ENCODE measurements at regions not wholly inside any gene's neighbourhood (a gene's known extent, or its start where the extent isn't known, plus 50 kb on each side); places are given as distances from the start of the nearest gene placed in this dataset.

DNA sequence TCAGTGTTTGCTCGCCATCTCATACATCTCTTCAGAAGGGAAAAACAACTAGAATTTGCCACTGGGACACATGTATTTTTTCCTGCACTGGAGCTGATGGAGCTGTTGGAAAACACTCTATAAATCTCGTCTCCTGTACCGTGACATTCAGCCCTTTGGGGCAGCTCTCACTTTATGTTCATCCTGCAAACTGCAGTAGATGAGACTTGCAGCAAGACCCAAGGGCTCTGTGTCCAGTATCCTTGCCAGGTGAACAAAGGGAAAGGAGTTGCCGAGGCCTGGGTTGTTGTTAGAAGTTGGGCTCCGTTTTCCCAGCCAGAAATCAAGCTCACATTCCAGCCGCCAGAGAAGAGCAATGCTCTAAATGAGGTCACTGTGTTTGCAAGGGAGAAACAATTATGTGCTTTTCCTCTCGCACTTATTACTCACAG lies 285.1 kb downstream of the SLC4A3 start:
- H3K36me3 Mint-ChIP-seq (ENCODE audit: unreplicated experiment): no peaks in the 10 kb centered on the region
- no peak for DNase-seq
- H3K4me1 Mint-ChIP-seq (ENCODE audit: low read depth, unreplicated experiment): no peaks in the 10 kb centered on the region
- peaks cover 3% of the 10 kb centered on the region for H3K27me3 Mint-ChIP-seq (ENCODE audit: unreplicated experiment)
- TF ChIP-seq CTCF (IDR thresholded peaks at IDR 0.05; ENCODE audit: partially characterized antibody, unreplicated experiment): no peak
- H3K27ac Mint-ChIP-seq (ENCODE audit: unreplicated experiment): no peak overlapping the region
- no peak overlapping the region for H3K4me3 Mint-ChIP-seq (ENCODE audit: unreplicated experiment)
- no peaks in the 10 kb centered on the region for H3K9me3 Mint-ChIP-seq (ENCODE audit: unreplicated experiment)

DNA sequence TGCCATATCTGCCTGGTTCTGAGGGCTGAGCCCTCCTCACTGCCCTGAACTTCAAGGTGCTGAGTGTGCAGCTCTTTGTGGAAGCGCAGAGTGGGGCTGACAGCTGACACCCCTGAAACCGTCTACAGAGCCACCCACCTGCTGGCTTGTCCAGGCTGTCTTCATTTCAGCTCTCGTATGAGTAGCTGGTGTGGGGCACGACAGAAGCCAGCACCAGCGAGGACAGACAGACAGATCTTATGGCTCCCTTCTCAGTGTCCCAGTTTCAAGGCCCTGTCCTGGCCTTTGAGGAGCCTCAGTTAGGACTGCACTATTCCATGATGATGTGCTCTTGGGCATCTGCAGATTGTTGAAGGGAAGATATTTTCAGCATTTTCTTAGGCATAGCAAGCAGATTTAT lies 287.1 kb downstream of the SLC4A3 start:
- H3K9me3 Mint-ChIP-seq (ENCODE audit: unreplicated experiment): no peaks in the 10 kb centered on the region
- H3K4me1 Mint-ChIP-seq (ENCODE audit: low read depth, unreplicated experiment): peaks cover 7% of the 10 kb centered on the region
- H3K27ac Mint-ChIP-seq (ENCODE audit: unreplicated experiment): no peak overlapping the region
- TF ChIP-seq CTCF (IDR thresholded peaks at IDR 0.05; ENCODE audit: partially characterized antibody, unreplicated experiment): no peak
- H3K4me3 Mint-ChIP-seq (ENCODE audit: unreplicated experiment): no peak overlapping the region
- peaks cover 6% of the 10 kb centered on the region for H3K27me3 Mint-ChIP-seq (ENCODE audit: unreplicated experiment)
- DNase-seq: no peak
- H3K36me3 Mint-ChIP-seq (ENCODE audit: unreplicated experiment): no peaks in the 10 kb centered on the region

DNA sequence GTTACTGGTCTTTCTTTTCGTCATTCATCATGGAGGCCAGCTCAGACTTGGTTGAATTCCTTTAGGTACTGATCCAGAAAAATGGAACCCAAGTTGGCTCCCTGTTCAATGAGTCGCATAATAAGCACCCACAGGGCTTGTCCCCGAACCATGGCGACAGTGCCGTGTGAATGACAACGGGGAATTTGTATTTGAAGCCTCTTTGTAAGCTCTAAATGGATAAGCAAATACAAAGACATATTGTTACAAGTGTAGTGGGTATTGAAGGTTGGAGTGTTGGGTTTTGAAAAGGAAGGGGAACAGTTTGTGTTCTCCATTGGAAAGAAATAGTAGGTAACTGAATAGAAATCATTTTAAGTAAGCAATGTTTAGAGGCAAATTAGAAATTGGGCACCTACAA lies 288.9 kb downstream of the SLC4A3 start:
- no peaks in the 10 kb centered on the region for H3K36me3 Mint-ChIP-seq (ENCODE audit: unreplicated experiment)
- no peak for DNase-seq
- peaks cover 7% of the 10 kb centered on the region for H3K4me1 Mint-ChIP-seq (ENCODE audit: low read depth, unreplicated experiment)
- no peaks in the 10 kb centered on the region for H3K9me3 Mint-ChIP-seq (ENCODE audit: unreplicated experiment)
- H3K27me3 Mint-ChIP-seq (ENCODE audit: unreplicated experiment): peaks cover 6% of the 10 kb centered on the region
- no peak for TF ChIP-seq CTCF (IDR thresholded peaks at IDR 0.05; ENCODE audit: partially characterized antibody, unreplicated experiment)
- H3K4me3 Mint-ChIP-seq (ENCODE audit: unreplicated experiment): no peak overlapping the region
- no peak overlapping the region for H3K27ac Mint-ChIP-seq (ENCODE audit: unreplicated experiment)

DNA sequence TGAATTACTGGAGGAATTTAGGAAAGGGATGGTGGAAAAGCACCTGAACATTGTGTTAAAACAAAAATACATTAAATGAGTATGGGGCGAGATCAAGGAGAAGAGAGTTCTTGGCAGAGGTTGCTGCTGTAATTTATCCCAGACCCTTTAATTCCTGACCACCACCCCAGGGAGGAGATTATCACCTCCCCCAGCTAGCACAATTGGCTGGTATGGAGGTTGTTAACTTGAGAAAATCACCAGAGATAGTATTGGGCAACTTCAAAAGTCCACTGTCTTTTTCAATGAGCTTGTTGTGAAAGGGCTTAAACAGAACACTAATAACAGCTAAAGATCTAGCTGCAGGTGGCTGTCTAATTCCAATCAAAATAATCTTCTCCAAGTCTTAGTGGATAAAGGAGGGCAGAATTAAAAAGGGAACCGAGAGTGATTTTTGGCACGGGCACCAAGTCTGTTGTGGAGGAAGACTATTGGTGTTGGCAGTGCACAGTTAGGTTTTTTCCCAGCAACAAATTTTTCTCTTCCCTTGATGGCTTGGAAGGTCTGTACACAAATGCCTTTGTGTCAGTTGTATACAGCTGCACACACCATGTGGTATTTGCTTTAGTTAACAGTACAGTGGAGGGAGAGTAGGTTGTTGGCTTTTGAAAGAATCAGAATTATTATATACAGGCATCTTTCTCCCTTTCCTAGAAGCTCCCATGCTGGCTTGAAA lies 289.5 kb downstream of the SLC4A3 start:
- Mint-ChIP-seq H3K27me3 (ENCODE audit: unreplicated experiment) (peaks cover 6% of the 10 kb centered on the region), H3K36me3 (ENCODE audit: unreplicated experiment) (no peaks in the 10 kb centered on the region), H3K9me3 (ENCODE audit: unreplicated experiment) (no peaks in the 10 kb centered on the region), H3K4me1 (ENCODE audit: low read depth, unreplicated experiment) (peaks cover 7% of the 10 kb centered on the region), H3K4me3 (ENCODE audit: unreplicated experiment) (no peak overlapping the region), H3K27ac (ENCODE audit: unreplicated experiment) (no peak overlapping the region)
- no peak for TF ChIP-seq CTCF (IDR thresholded peaks at IDR 0.05; ENCODE audit: partially characterized antibody, unreplicated experiment)
- DNase-seq: no peak

GRCh38 chr2:219918254-219918653 lies 290.8 kb downstream of the SLC4A3 start:
- no peak overlapping the region for H3K27ac Mint-ChIP-seq (ENCODE audit: unreplicated experiment)
- no peak for TF ChIP-seq CTCF (IDR thresholded peaks at IDR 0.05; ENCODE audit: partially characterized antibody, unreplicated experiment)
- H3K4me3 Mint-ChIP-seq (ENCODE audit: unreplicated experiment): no peak overlapping the region
- peaks cover 6% of the 10 kb centered on the region for H3K27me3 Mint-ChIP-seq (ENCODE audit: unreplicated experiment)
- no peaks in the 10 kb centered on the region for H3K36me3 Mint-ChIP-seq (ENCODE audit: unreplicated experiment)
- no peaks in the 10 kb centered on the region for H3K9me3 Mint-ChIP-seq (ENCODE audit: unreplicated experiment)
- DNase-seq: no peak
- peaks cover 7% of the 10 kb centered on the region for H3K4me1 Mint-ChIP-seq (ENCODE audit: low read depth, unreplicated experiment)
